ENCODE measurements at regions not wholly inside any gene's neighbourhood (a gene's known extent, or its start where the extent isn't known, plus 50 kb on each side); places are given as distances from the start of the nearest gene placed in this dataset.
"Not testable (repeated sequence)": the region's sequence is repeated elsewhere in the genome, so short reads cannot be mapped to it uniquely, and the experiment has no call there.

- Mint-ChIP-seq H3K9me3 (peaks cover 1% of the 10 kb centered on the region), H3K4me1 (peaks cover 7% of the 10 kb centered on the region), H3K27me3 (no peaks in the 10 kb centered on the region), H3K4me3 (no peak overlapping the region), H3K36me3 (ENCODE audit: low read depth) (no peaks in the 10 kb centered on the region), H3K27ac (no peak overlapping the region)
- DNase-seq: no peak
- POLR2A ChIA-PET: no interaction called here
- CTCF ChIA-PET: no interaction called here
Measured at GRCh38 chr17:30590081-30590733, 113.0 kb downstream of the GOSR1 start.

DNA sequence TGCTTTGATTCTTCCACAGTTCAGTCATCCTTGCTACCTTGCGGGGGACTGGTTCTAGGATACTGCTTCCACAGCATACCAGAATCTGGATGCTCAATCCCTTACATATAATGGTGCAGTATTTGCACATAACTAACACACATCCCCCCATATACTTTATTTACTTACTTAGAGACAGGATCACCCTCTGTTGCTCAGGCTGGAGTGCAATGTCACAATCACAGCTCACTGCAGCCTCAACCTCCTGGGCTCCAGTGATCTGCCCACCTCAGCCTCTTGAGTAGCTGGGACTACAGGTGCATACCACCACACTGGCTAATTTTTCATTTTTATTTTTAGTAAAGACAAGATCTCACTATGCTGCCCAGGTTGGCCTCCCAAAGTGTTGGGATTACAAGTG lies 112.2 kb downstream of the GOSR1 start:
- H3K36me3 Mint-ChIP-seq (ENCODE audit: low read depth): no peaks in the 10 kb centered on the region
- no peak overlapping the region for H3K4me3 Mint-ChIP-seq
- peaks cover 7% of the 10 kb centered on the region for H3K4me1 Mint-ChIP-seq
- no peaks in the 10 kb centered on the region for H3K9me3 Mint-ChIP-seq
- no peaks in the 10 kb centered on the region for H3K27me3 Mint-ChIP-seq
- no peak overlapping the region for H3K27ac Mint-ChIP-seq
- ChIA-PET POLR2A (no interaction called here), CTCF (no interaction called here)
- DNase-seq: no peak

- no peak overlapping the region for H3K4me3 Mint-ChIP-seq
- H3K36me3 Mint-ChIP-seq (ENCODE audit: low read depth): no peaks in the 10 kb centered on the region
- H3K27ac Mint-ChIP-seq: no peak overlapping the region
- no peaks in the 10 kb centered on the region for H3K9me3 Mint-ChIP-seq
- CTCF ChIA-PET: no interaction called here
- POLR2A ChIA-PET: no interaction called here
- no peak for DNase-seq
- peaks cover 7% of the 10 kb centered on the region for H3K4me1 Mint-ChIP-seq
- no peaks in the 10 kb centered on the region for H3K27me3 Mint-ChIP-seq
Measured at GRCh38 chr17:30588798-30589247, 111.6 kb downstream of the GOSR1 start.

- Mint-ChIP-seq H3K4me3 (no peak overlapping the region), H3K4me1 (peaks cover 8% of the 10 kb centered on the region), H3K27ac (no peak overlapping the region), H3K27me3 (no peaks in the 10 kb centered on the region), H3K9me3 (no peaks in the 10 kb centered on the region), H3K36me3 (ENCODE audit: low read depth) (no peaks in the 10 kb centered on the region)
- CTCF ChIA-PET: interaction anchor here (0.6 kb wide), 1 partner anchor 9 kb away, joined by 3 read pairs; no protein-coding TSS in a partner anchor
- POLR2A ChIA-PET: no interaction called here
- DNase-seq: no peak
Measured at GRCh38 chr17:30586818-30587595, 109.8 kb downstream of the GOSR1 start.

GRCh38 chr17:30584810-30585209 lies 107.6 kb downstream of the GOSR1 start:
- no peak overlapping the region for H3K27ac Mint-ChIP-seq
- POLR2A ChIA-PET: no interaction called here

GRCh38 chr17:30580916-30581315 lies 103.7 kb downstream of the GOSR1 start:
- H3K27ac Mint-ChIP-seq: no peak overlapping the region
- no peaks in the 10 kb centered on the region for H3K9me3 Mint-ChIP-seq
- POLR2A ChIA-PET: no interaction called here
- no peak for DNase-seq
- H3K4me1 Mint-ChIP-seq: peaks cover 8% of the 10 kb centered on the region
- no peak overlapping the region for H3K4me3 Mint-ChIP-seq
- no peaks in the 10 kb centered on the region for H3K36me3 Mint-ChIP-seq (ENCODE audit: low read depth)
- no peaks in the 10 kb centered on the region for H3K27me3 Mint-ChIP-seq
- CTCF ChIA-PET: interaction anchor here (0.7 kb wide), 1 partner anchor 774 kb away, joined by 3 read pairs; no protein-coding TSS in a partner anchor

More at GRCh38 chr17:30584810-30585209, 107.6 kb downstream of the GOSR1 start:
- H3K9me3 Mint-ChIP-seq: no peaks in the 10 kb centered on the region
- CTCF ChIA-PET: no interaction called here
- H3K4me1 Mint-ChIP-seq: peaks cover 9% of the 10 kb centered on the region
- no peaks in the 10 kb centered on the region for H3K27me3 Mint-ChIP-seq
- no peak for DNase-seq
- no peak overlapping the region for H3K4me3 Mint-ChIP-seq
- H3K36me3 Mint-ChIP-seq (ENCODE audit: low read depth): no peaks in the 10 kb centered on the region

GRCh38 chr17:30579610-30580315 lies 102.6 kb downstream of the GOSR1 start:
- H3K9me3 Mint-ChIP-seq: no peaks in the 10 kb centered on the region
- no peak overlapping the region for H3K4me3 Mint-ChIP-seq
- ChIA-PET CTCF (no interaction called here), POLR2A (no interaction called here)
- no peak overlapping the region for H3K27ac Mint-ChIP-seq
- no peaks in the 10 kb centered on the region for H3K36me3 Mint-ChIP-seq (ENCODE audit: low read depth)
- H3K4me1 Mint-ChIP-seq: peaks cover 8% of the 10 kb centered on the region
- DNase-seq: no peak
- H3K27me3 Mint-ChIP-seq: no peaks in the 10 kb centered on the region

DNA sequence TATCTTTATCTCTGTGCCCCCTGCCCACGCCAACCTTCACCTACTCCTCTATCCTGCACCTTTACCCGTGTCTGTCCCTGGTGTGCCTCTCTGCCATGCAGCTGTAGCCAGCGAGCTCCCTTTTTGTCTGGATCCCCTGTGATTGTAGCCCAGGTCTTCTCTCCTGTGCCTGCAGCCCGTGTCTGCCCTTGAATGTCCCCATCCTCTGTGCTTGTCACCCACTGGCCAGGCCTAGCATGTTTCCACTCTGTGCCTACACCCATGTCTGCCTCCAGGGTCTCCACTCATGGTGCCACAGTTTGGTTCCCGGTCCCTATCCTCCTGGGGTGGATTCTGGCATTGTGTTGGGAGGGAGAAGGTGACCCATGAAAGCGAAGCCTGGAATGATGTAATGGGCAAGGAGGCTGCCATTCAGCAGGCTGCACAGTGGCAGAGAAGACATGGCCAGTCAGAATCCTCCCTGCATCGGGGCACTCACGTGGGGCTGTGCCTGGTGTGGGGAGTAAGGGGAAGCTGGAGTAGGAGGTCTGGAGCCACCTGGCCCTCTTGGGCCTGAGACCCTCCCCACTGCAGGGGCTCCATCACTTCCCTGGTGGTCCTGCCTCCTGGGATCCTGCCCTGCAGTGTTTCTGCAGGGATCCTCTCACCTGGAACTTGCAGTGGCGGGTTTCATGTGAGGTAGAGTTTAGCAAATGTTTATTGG lies 101.0 kb downstream of the GOSR1 start:
- not testable (repeated sequence) for H3K36me3 Mint-ChIP-seq (ENCODE audit: low read depth)

More for the DNA sequence above, 101.0 kb downstream of the GOSR1 start:
- H3K27ac Mint-ChIP-seq: peak overlapping the region; percentile 76
- DNase-seq, POLR2A ChIA-PET, H3K27me3 Mint-ChIP-seq, H3K9me3 Mint-ChIP-seq, H3K4me1 Mint-ChIP-seq: not testable (repeated sequence)
- CTCF ChIA-PET: interaction anchor here (0.6 kb wide), 1 partner anchor 9 kb away, joined by 3 read pairs; no protein-coding TSS in a partner anchor
- H3K4me3 Mint-ChIP-seq: peak overlapping the region; percentile 64
